NCI-H2029 treated with DMSO at 0.1 percent for 48 hours (cell line): ENCODE measurements at regions not wholly inside any gene's neighbourhood (a gene's known extent, or its start where the extent isn't known, plus 50 kb on each side); places are given as distances from the start of the nearest gene placed in this dataset.
"Not testable (repeated sequence)": the region's sequence is repeated elsewhere in the genome, so short reads cannot be mapped to it uniquely, and the experiment has no call there.

Source experiments
- DNase-seq: peaks from one replicate; lab custom pipeline; 2025; lab: John Stamatoyannopoulos, UW

- no peak for DNase-seq
Measured at GRCh38 chr2:6139142-6139541, 447.0 kb downstream of the SOX11 start.

- DNase-seq: no peak
Measured at GRCh38 chr2:6139916-6140315, 447.7 kb downstream of the SOX11 start.

DNA sequence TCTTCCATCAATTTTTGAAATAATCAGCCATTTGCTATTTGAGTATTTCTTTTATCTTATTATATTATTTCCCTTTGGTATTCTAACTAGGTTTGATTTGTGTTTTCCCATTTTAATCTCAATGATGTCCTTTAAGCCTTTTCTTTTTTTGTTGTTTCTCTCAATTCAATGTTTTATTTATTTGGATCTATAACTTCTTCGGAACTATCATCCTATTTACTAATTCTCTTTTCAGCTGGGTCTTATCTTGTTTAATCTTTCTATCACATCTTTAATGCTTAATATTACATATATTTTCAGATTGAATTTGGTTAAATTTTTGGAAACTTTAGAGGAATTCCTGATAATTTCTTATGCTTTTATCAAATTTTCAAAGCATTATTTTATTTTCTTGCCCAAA is 448.3 kb downstream of the SOX11 start:
- no peak for DNase-seq

DNA sequence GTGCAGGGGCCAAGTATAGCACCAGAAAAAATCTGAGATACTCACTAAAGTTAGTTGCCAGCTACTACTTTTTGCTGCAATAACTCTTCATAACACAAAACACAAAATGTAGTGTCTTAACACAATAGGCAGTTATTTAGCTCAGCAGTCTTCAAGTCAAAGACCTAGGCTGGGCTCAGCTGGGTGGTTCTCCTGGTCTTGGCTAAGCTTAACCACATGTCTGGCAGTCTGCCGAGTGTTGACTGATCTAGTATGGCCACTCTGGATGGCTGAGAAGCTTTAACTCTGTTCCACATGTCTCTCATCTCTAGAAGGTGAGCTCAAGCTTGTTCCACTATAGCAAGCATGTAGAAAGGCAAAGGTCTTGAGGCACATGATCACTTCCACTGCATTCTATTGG is 451.6 kb downstream of the SOX11 start:
- no peak for DNase-seq

- not testable (repeated sequence) for DNase-seq
Measured at GRCh38 chr2:6147215-6147614, 455.0 kb downstream of the SOX11 start.

DNA sequence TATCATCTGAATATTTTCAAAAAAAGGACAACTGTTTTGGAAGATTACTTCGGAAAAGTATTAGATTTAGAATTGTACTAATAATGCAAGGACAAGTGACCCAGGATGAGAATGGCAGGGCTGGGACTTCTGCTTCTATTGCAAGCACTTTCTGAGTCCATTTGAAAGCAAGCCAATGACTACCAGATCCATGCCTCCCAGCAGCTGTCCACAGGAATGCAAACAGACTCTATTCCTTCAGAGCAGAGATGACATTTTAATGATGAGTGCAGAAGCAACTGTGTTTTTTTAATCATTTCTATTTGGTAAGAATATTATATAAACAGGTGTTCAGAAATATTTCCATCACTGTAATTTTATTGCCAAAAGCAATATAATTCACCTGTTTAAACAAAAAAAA is 456.7 kb downstream of the SOX11 start:
- DNase-seq: no peak

DNA sequence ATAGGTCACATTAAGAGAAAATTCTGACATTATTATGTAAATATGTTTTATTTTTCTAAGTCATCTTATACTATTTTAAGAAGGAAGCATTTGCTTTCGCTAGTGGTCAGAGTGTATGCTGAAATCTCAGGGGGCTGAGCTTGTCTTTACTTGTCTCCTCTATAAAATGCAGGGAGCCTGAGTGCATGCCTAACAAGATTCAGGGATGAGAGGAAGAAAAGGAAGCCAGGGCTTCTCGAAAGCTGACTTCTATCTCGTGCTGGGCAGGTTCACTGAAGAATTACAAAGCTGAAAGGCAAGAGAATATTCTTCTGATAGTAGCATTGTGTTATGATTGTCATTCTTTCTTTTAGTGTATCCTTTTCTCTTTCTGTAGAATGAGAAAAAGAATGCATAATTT is 467.4 kb downstream of the SOX11 start:
- no peak for DNase-seq

GRCh38 chr2:6163932-6164331 is 471.7 kb downstream of the SOX11 start:
- no peak for DNase-seq

DNA sequence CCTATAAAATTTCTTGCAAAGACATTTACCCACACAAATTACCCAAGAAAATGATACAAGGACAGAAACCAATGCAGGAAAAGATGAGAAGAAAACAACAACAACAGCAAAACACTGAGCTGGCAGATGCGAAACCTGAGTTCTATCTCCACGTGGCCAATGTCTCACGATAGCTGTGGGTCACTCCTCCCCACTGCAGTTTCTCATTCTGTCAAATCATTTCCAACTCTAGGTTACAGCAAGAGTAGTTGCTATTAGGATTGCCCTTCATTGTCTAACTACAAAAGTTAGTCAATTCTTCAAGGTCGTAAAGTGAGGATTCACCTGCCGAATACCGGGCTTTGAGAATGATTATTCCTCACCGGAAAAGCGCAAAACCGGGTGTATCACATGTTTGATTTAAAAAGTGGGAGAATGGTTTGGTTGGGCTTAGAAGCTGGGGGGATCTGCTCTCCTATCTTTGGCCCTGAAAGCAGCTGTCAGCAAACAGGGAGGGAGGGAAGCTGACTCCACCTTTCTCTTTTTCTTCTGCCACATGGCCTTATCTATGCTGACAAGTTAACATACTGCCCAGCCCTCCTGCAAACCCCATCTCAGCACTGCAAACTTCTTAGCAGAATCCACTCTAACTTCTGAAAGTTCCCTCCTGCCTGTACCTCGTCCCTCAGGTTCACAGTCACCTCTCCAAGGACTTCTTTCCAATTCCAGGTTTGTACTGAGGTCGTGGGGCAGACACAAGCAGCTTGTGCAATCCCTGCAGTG is 473.0 kb downstream of the SOX11 start:
- no peak for DNase-seq

GRCh38 chr2:6167592-6168138 is 475.5 kb downstream of the SOX11 start:
- no peak for DNase-seq

- no peak for DNase-seq
Measured at GRCh38 chr2:6168485-6168884, 476.3 kb downstream of the SOX11 start.

GRCh38 chr2:6171294-6171693 is 479.1 kb downstream of the SOX11 start:
- no peak for DNase-seq

- DNase-seq: no peak
Measured at GRCh38 chr2:6177811-6178210, 485.6 kb downstream of the SOX11 start.

DNA sequence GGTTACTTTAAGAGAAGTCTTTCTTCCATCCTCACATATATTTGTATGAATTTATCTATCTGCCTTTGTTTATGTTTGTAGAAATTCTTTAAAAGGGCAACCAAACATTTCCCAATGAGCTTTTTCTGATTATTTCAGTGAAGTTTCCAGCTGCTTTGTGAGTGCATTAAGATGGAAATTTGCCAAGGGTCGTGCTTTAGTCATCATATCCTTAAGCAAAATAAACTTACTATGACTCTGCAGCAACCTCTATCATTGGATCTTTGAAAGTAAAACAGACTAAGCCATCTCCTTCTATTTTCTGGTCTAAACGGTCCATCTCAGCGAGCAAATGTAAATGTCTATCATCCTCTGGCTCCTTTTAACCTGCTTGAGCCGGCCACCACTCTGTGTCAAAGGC is 489.3 kb downstream of the SOX11 start:
- DNase-seq: no peak

DNA sequence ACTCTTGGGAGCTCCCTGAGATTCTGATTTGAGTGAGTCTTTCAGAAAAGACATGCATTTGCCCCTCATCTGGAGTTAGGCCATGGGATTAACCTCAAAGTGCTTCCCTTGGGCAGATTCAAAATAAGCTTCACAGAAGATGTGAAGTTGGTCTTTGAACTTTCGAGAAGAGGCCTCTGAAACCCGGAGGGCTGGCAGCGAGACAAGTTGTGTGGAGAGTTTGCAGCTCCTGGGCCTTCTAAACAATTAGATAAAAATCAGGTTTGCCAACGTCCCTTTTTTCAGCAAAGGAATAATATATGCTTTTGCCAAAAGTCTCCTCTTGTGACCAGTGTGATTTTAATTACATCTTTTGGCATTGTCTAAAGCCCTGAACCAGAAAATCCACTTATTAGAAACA is 489.7 kb downstream of the SOX11 start:
- DNase-seq: no peak

- no peak for DNase-seq
Measured at GRCh38 chr2:6183226-6183625, 491.0 kb downstream of the SOX11 start.

DNA sequence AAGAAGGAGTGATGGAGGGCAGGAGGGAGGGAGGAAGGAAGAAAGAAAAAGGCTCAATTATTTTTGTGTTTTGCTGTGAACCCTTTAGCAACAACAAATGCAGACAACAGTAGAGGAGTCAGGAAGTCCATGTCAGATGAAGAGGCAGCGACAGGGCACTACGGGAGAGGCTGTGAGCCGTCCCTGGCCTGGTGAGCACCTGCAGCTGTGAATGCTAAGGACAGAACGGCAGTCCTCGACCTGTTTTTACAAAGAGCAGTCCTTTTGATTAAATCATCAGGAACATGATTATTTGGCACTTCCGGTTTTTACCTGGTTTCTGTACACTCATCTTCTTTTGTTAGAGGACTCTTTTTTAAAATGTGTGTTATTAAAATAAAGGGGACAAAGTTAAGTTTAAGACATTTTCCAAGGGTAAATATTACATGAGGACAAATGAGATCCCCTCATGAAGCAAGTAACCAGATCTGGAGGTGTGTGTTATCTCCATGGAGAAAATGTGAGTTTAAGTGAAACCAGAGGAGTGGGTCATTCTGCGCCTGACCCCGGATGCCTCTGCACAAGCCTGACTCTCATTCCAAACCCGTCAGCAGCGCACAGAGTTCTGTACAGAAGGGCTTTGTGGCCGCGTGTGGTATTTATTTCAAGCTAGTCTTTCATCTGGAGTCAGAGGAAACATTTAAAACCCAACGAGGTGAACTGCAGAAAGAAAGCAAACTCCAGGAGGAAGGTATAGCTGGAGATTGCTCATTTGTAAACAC is 492.5 kb downstream of the SOX11 start:
- peak; percentile 39 for DNase-seq

GRCh38 chr2:6186332-6187151 is 494.4 kb downstream of the SOX11 start:
- DNase-seq: no peak

- no peak for DNase-seq
Measured at GRCh38 chr2:6196449-6196848, 504.3 kb downstream of the SOX11 start.

GRCh38 chr2:6198370-6198919 is 506.3 kb downstream of the SOX11 start:
- not testable (repeated sequence) for DNase-seq

DNA sequence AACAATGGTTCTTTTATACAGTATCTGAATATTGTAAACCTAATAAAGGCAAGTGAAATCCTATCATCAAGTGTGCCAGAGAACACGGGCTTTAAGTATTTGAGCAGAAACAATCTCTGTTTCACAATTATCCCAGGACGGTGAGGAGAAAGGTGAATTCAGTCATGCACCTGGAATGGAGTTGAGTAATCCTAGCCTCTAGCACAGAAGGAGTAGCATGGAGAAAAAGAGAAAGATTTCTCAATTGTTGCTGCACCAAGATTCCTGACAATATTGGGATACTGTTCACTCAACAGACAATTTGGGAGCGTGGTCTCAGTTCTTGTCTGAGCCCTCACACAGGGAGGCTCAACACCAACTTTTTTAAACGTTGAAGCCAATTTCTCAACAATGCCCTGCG is 510.6 kb downstream of the SOX11 start:
- no peak for DNase-seq

DNA sequence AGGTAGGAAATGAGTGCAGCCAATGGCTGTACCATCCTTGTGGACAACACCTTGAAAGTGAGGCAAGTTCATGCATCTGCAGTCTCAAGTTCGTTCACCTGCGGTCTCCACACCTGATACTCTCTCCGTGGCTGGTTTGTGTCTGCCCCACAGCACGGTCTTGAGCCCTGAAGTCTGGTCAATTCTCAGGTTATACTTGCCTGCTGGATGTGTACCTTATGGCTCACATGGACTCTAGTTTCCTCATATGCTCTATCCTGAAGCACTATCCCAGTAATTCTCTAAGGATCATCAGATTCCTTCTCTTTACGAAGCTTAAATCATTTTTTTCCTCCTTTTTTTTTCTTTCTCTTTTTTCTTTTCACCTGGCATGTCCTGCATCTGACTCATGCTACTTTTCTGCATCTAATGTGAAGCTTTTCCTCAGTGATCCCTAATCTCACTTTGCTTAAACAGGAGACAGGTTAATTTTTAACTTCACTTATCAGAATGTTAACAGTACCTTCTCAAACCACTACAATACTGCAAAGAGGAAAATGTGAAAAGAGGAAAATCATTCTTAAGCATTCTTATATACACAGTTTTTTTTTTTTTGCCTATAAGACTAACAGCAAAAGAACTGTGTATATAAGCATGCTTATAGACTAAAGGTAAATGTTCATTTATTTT is 511.2 kb downstream of the SOX11 start:
- DNase-seq: no peak
